Tibial nerve (tissue), 4 donors: ENCODE measurements at regions not wholly inside any gene's neighbourhood (a gene's known extent, or its start where the extent isn't known, plus 50 kb on each side); places are given as distances from the start of the nearest gene placed in this dataset.

ENCODE experiments used
- DNase-seq, 2 donors: peaks; one replicate each; pipeline ENCODE4 v3.0.0-alpha.2; 2019; ENCODE audit warnings: low spot score in 2 of 2
- H3K27ac ChIP-seq, 4 donors: fragments of 200-600 bp; sonication (generic) in 3 of 4; one replicate each; pipeline ENCODE4 v1.5.1; 2017 to 2019; ENCODE audit warnings: mild to moderate bottlenecking in 1 of 4
- H3K27me3 ChIP-seq, 2 donors: fragments of 200-600 bp; sonication (generic) in 1 of 2; one replicate each; pipeline versions ENCODE4 v1.5.1 to v1.6.0; 2017 to 2019
- H3K36me3 ChIP-seq, 3 donors: fragments of 200-600 bp; sonication (generic); one replicate each; pipeline ENCODE4 v1.5.1; 2018 to 2019
- H3K4me1 ChIP-seq, 4 donors: fragments of 200-600 bp; sonication (generic) in 3 of 4; one replicate each; pipeline ENCODE4 v1.5.1; 2017 to 2019
- H3K4me3 ChIP-seq, 4 donors: fragments of 200-600 bp; sonication (generic) in 3 of 4; one replicate each; pipeline ENCODE4 v1.5.1; 2017 to 2019; ENCODE audit warnings: mild to moderate bottlenecking in 1 of 4, moderate library complexity in 1 of 4
- H3K9me3 ChIP-seq, 4 donors: fragments of 200-600 bp; sonication (generic) in 3 of 4; one replicate each; pipeline ENCODE4 v1.5.1; 2017 to 2019
- EP300 ChIP-seq, 2 donors: sonication (generic); formaldehyde crosslinking; IDR thresholded peaks; one replicate each; pipeline ENCODE4 v1.6.1; 2017; ENCODE audit warnings: antibody characterized with exemption in 2 of 2, mild to moderate bottlenecking in 1 of 2
- POLR2A ChIP-seq, 2 donors: fragments of 450-650 bp; IDR thresholded peaks; one replicate each; pipeline ENCODE4 v1.6.1; 2017; ENCODE audit warnings: antibody characterized with exemption in 2 of 2, mild to moderate bottlenecking in 2 of 2, moderate library complexity in 2 of 2
- WGBS, 2 donors: methylation state at CpG; one replicate each; pipeline ENCODE4 v1.1.5; 2018; 5-methylcytosine and 5-hydroxymethylcytosine counted together
- TF ChIP-seq, protein P1 (sequence below), 5 experiments: fragments of 200-600 bp in 3 of 5; fragments of 450-650 bp in 2 of 5; sonication (generic) in 3 of 5; IDR thresholded peaks; one replicate each; pipeline ENCODE4 v1.5.1; 2016 to 2019; ENCODE audit warnings: antibody characterized with exemption in 5 of 5, mild to moderate bottlenecking in 3 of 5, moderate library complexity in 2 of 5

DNA sequence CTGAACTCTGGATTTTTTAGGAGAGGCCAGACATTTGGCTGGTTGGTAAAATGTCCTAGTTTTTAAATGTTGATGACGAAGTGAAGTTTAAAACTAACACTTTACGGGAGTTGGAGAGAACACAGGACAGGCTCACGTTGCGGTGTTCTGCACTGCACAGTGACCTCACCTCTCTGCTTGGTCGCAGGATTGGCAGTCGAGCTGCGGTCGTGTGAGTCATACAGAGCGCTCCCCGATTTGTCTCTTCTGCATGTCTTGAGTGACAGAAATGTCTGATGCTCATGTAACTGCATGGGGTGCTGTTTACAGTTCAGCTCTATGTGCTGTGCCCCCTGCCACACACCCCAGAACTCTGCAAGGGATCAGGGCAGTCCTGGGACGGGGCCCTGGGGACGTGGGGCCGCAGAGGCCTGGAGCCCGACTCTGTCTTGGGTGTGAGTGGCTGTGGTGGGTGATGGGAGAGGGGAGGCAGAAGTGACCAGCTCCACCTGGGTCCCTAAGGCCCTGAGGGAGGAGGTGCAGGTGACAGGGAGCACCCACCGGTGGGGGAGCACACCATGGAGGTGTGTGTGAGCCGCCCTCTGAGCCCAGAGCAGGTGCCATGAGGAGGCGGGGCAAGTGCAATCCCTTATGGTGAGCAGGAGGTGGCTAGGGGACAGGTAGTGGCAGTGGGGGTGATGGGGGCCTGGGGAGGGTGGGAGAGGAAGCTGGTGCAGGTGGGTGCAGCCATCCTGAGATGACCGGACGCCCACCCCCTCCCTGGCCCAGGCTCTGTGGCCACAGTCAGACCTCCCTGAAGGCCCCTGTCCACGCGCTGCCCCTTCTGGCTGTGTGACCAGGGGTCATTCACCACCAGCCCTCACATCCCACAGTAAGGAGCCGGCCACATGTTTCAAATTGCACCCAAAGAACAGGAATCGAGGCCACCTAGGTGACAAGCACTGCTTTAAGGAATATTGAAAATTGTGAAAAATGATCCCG is 77.9 kb upstream of the ADRA2C start:
- DNase-seq, result no peak
- Histone ChIP-seq H3K27me3 (no peaks in the 10 kb centered on the region), H3K36me3 (no peaks in the 10 kb centered on the region), H3K4me3 (no peak overlapping the region), H3K27ac (no peak overlapping the region), H3K9me3 (peaks cover 0 to 4% (median 0%) of the 10 kb centered on the region in 4 donors), H3K4me1 (no peaks in the 10 kb centered on the region)
- WGBS, 2 donors, result 87% methylated on average over 19 to 24 of the region's 24 CpGs
- no peak for TF ChIP-seq POLR2A (IDR thresholded peaks at IDR 0.05)
- TF ChIP-seq EP300 (IDR thresholded peaks at IDR 0.05), result no peak
- TF ChIP-seq, protein P1, sequence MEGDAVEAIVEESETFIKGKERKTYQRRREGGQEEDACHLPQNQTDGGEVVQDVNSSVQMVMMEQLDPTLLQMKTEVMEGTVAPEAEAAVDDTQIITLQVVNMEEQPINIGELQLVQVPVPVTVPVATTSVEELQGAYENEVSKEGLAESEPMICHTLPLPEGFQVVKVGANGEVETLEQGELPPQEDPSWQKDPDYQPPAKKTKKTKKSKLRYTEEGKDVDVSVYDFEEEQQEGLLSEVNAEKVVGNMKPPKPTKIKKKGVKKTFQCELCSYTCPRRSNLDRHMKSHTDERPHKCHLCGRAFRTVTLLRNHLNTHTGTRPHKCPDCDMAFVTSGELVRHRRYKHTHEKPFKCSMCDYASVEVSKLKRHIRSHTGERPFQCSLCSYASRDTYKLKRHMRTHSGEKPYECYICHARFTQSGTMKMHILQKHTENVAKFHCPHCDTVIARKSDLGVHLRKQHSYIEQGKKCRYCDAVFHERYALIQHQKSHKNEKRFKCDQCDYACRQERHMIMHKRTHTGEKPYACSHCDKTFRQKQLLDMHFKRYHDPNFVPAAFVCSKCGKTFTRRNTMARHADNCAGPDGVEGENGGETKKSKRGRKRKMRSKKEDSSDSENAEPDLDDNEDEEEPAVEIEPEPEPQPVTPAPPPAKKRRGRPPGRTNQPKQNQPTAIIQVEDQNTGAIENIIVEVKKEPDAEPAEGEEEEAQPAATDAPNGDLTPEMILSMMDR (IDR thresholded peaks at IDR 0.05), result no peak

DNA sequence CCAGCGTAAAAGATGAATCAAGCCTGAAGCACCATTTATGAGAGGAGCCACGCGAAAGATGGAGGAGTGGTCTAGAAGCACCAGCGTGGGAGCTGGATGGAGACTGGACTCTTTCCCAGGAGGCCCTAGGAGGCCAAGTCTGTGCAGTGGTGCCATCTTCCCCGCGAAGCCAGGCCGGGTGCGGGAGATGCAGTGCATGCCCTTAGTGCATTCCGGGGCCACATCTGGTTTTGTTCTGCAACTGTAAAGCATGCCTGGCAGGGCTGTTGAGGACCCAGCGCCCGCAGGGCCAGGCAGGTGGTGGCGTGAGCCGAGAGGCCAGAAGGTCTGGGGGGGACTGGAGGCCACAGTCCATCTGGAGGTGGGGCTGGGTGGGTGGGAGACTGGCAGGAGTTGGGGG is 78.6 kb upstream of the ADRA2C start:
- Histone ChIP-seq H3K9me3 (peaks cover 0 to 4% (median 0%) of the 10 kb centered on the region in 4 donors), H3K27me3 (no peaks in the 10 kb centered on the region), H3K27ac (no peak overlapping the region), H3K36me3 (no peaks in the 10 kb centered on the region), H3K4me3 (no peak overlapping the region), H3K4me1 (no peaks in the 10 kb centered on the region)
- 83 to 89% methylated on average over 12 to 13 of the region's 13 CpGs for WGBS, 2 donors
- DNase-seq, result no peak
- TF ChIP-seq, protein P1 (IDR thresholded peaks at IDR 0.05), result no peak
- no peak for TF ChIP-seq EP300 (IDR thresholded peaks at IDR 0.05)
- no peak for TF ChIP-seq POLR2A (IDR thresholded peaks at IDR 0.05)

DNA sequence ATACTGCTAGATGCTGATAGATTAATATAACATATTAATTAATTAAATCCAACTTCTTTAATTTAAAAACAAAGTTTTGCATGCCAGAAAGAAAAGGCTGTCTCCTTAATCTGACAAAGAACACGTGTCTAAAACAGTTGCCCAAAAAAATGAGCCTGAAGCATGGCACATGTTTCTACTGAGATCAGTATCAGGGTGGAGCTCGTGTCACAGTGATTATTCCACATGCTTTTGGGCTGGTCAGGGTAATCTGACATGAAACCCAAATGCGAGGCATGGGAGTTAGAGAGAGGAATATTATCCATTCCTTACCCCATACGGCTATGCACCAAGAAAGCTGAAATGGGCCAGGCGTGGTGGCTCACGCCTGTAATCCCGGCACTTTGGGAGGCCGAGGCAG is 79.4 kb upstream of the ADRA2C start:
- Histone ChIP-seq H3K4me3 (no peak overlapping the region), H3K27ac (no peak overlapping the region), H3K36me3 (no peaks in the 10 kb centered on the region), H3K27me3 (no peaks in the 10 kb centered on the region), H3K4me1 (no peaks in the 10 kb centered on the region), H3K9me3 (peaks cover 0 to 3% (median 0%) of the 10 kb centered on the region in 4 donors)
- no peak for TF ChIP-seq POLR2A (IDR thresholded peaks at IDR 0.05)
- no peak for TF ChIP-seq EP300 (IDR thresholded peaks at IDR 0.05)
- TF ChIP-seq, protein P1 (IDR thresholded peaks at IDR 0.05), result no peak
- 80 to 91% methylated on average over 8 of the region's 8 CpGs for WGBS, 2 donors
- no peak for DNase-seq

DNA sequence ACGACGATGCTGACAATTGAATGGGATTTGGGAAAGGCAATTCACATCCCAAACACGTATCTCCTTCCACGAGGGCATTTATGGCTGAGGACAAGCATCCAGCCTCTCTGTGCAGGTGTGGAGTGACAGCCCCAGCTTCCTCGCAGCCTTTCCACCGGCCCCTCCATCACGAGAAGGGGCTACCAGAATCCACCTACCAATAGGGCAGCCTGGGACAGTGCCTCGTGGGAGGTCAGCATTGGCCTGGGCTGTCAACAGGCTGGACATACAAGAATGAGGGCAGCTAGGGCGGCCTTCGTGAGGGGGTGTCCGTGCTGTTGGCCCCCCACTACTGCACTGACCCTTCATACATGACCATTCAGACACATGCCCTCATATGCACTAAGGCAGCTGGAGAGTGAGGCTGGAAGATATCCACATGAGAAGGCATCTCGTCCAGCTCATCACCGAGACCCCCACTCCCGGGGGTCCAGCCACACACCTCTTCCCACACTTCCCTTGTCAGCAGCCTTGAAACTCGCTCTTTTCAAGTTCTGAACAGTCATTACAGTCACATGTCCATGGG is 81.0 kb upstream of the ADRA2C start:
- TF ChIP-seq, protein P1 (IDR thresholded peaks at IDR 0.05), result no peak
- no peak for TF ChIP-seq POLR2A (IDR thresholded peaks at IDR 0.05)
- no peak for TF ChIP-seq EP300 (IDR thresholded peaks at IDR 0.05)
- Histone ChIP-seq H3K4me3 (no peak overlapping the region), H3K27me3 (no peaks in the 10 kb centered on the region), H3K36me3 (no peaks in the 10 kb centered on the region), H3K4me1 (no peaks in the 10 kb centered on the region), H3K9me3 (no peaks in the 10 kb centered on the region), H3K27ac (no peak overlapping the region)
- 81 to 84% methylated on average over 15 of the region's 15 CpGs for WGBS, 2 donors
- DNase-seq, result no peak

DNA sequence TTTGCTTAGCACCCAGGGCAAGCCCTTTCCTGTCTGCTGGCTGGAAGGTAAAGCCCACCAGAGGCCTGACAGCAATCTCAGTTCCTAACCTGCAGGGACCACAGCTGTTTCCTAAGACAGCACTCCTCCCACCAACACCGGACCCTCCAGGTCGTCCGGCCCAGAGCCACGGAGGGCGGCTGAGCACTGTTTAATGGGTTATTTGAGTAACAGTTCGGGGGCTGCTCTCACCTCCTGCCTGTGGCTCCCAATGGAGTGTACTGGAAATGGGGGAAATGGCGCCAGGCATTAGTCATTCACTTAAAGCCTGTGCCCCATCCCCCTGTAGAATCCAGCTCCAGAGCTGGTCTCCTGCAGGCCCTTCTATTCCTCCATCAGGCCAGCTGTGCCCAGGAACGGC is 81.6 kb upstream of the ADRA2C start:
- DNase-seq, result no peak
- no peak overlapping the region for H3K4me3 ChIP-seq
- H3K27me3 ChIP-seq, result no peaks in the 10 kb centered on the region
- H3K9me3 ChIP-seq, result no peaks in the 10 kb centered on the region
- TF ChIP-seq EP300 (IDR thresholded peaks at IDR 0.05) (no peak), POLR2A (IDR thresholded peaks at IDR 0.05) (no peak)
- TF ChIP-seq, protein P1 (IDR thresholded peaks at IDR 0.05), result no peak
- no peaks in the 10 kb centered on the region for H3K4me1 ChIP-seq
- 73 to 80% methylated on average over 8 of the region's 8 CpGs for WGBS, 2 donors
- no peaks in the 10 kb centered on the region for H3K36me3 ChIP-seq
- no peak overlapping the region for H3K27ac ChIP-seq
